Hepatocyte (in vitro differentiated cells): ENCODE measurements at regions not wholly inside any gene's neighbourhood (a gene's known extent, or its start where the extent isn't known, plus 50 kb on each side); places are given as distances from the start of the nearest gene placed in this dataset.

Source experiments
- DNase-seq: peaks from one replicate; pipeline ENCODE4 v3.0.0-alpha.2; 2016; ENCODE audit warnings: low spot score
- H2AFZ ChIP-seq: fragments of 200-600 bp; sonication (generic); 2 replicates; pipeline ENCODE4 v1.6.0; 2016; ENCODE audit warnings: antibody characterized with exemption, mild to moderate bottlenecking
- H3K27ac ChIP-seq: fragments of 200-600 bp; sonication (generic); 2 replicates; pipeline ENCODE4 v1.5.1; 2016; ENCODE audit warnings: mild to moderate bottlenecking
- H3K27me3 ChIP-seq: fragments of 200-600 bp; sonication (generic); 2 replicates; pipeline ENCODE4 v1.6.1; 2016
- H3K36me3 ChIP-seq: fragments of 200-600 bp; sonication (generic); replicated peaks from 2 replicates; pipeline ENCODE4 v1.5.1; 2016; ENCODE audit warnings: low read depth; ENCODE audit not compliant: insufficient read depth
- H3K4me1 ChIP-seq: fragments of 200-600 bp; sonication (generic); 2 replicates; pipeline ENCODE4 v1.5.1; 2016; ENCODE audit warnings: mild to moderate bottlenecking, moderate library complexity; ENCODE audit not compliant: insufficient read depth
- H3K4me2 ChIP-seq: fragments of 200-600 bp; sonication (generic); 2 replicates; pipeline ENCODE4 v1.6.0; 2016
- H3K4me3 ChIP-seq: fragments of 200-600 bp; sonication (generic); 2 replicates; pipeline ENCODE4 v1.5.1; 2016; ENCODE audit warnings: mild to moderate bottlenecking
- H3K79me2 ChIP-seq: fragments of 200-600 bp; sonication (generic); 2 replicates; pipeline ENCODE4 v1.6.0; 2017; ENCODE audit warnings: mild to moderate bottlenecking
- H3K9me2 ChIP-seq: fragments of 200-600 bp; sonication (generic); replicated peaks from 2 replicates; pipeline ENCODE4 v1.6.0; 2017; ENCODE audit warnings: mild to moderate bottlenecking; ENCODE audit not compliant: insufficient read depth
- H3K9me3 ChIP-seq: fragments of 200-600 bp; sonication (generic); 2 replicates; pipeline ENCODE4 v1.5.1; 2016; ENCODE audit warnings: low read depth, mild to moderate bottlenecking
- H4K20me1 ChIP-seq: fragments of 200-600 bp; sonication (generic); 2 replicates; pipeline ENCODE4 v1.6.0; 2016; ENCODE audit warnings: mild to moderate bottlenecking; ENCODE audit not compliant: insufficient read depth, poor library complexity, severe bottlenecking
- EZH2 ChIP-seq: fragments of 200-600 bp; sonication (generic); IDR thresholded peaks from 2 replicates; pipeline ENCODE4 v1.6.1; 2016; ENCODE audit warnings: antibody characterized with exemption, mild to moderate bottlenecking, borderline replicate concordance
- EZH2phosphoT487 ChIP-seq: fragments of 200-600 bp; sonication (generic); IDR thresholded peaks from one replicate; pipeline ENCODE4 v1.6.1; 2018; ENCODE audit warnings: antibody characterized with exemption, mild to moderate bottlenecking, low read depth, moderate library complexity; ENCODE audit not compliant: unreplicated experiment, severe bottlenecking
- WGBS: methylation state at CpG from one replicate; pipeline ENCODE4 v1.1.6; 2016; ENCODE audit warnings: low lambda C conversion rate; ENCODE audit errors: missing lambda C conversion rate; 5-methylcytosine and 5-hydroxymethylcytosine counted together
- TF ChIP-seq, protein P1 (sequence below): fragments of 200-600 bp; sonication (generic); IDR thresholded peaks from 2 replicates; pipeline ENCODE4 v1.5.1; 2016; ENCODE audit warnings: antibody characterized with exemption, mild to moderate bottlenecking; ENCODE audit not compliant: poor library complexity

DNA sequence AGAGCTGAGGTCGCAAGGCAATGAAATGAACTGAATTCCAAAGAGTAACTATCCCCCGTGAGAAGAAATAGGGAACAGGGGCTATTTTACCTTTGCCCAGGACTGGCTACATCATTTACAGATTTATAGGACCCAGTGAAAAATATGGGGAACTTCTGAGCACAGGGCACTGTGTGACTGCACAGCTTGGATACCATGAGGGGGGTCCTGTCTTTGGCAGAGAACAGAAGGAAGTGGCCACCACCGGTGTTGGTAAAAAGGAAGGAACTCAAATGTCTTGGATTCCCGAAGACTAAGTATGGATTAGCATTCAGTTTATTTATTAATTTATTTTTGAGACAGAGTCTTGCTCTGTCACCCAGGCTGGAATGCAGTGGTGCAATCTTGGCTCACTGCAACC lies 119.6 kb downstream of the B3GNT2 start:
- Histone ChIP-seq H3K36me3 (no peaks in the 10 kb centered on the region), H3K79me2 (no peaks in the 10 kb centered on the region), H3K4me3 (no peak overlapping the region), H2AFZ (no peak overlapping the region), H3K4me1 (no peaks in the 10 kb centered on the region), H3K9me3 (no peaks in the 10 kb centered on the region), H3K9me2 (no peaks in the 10 kb centered on the region), H3K27me3 (no peaks in the 10 kb centered on the region), H3K27ac (no peak overlapping the region), H3K4me2 (no peak overlapping the region), H4K20me1 (no peaks in the 10 kb centered on the region)
- 67% methylated on average over 4 of the region's 4 CpGs for WGBS
- TF ChIP-seq EZH2phosphoT487 (no peak), EZH2 (no peak)
- TF ChIP-seq, protein P1, sequence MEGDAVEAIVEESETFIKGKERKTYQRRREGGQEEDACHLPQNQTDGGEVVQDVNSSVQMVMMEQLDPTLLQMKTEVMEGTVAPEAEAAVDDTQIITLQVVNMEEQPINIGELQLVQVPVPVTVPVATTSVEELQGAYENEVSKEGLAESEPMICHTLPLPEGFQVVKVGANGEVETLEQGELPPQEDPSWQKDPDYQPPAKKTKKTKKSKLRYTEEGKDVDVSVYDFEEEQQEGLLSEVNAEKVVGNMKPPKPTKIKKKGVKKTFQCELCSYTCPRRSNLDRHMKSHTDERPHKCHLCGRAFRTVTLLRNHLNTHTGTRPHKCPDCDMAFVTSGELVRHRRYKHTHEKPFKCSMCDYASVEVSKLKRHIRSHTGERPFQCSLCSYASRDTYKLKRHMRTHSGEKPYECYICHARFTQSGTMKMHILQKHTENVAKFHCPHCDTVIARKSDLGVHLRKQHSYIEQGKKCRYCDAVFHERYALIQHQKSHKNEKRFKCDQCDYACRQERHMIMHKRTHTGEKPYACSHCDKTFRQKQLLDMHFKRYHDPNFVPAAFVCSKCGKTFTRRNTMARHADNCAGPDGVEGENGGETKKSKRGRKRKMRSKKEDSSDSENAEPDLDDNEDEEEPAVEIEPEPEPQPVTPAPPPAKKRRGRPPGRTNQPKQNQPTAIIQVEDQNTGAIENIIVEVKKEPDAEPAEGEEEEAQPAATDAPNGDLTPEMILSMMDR = no peak
- no peak for DNase-seq

DNA sequence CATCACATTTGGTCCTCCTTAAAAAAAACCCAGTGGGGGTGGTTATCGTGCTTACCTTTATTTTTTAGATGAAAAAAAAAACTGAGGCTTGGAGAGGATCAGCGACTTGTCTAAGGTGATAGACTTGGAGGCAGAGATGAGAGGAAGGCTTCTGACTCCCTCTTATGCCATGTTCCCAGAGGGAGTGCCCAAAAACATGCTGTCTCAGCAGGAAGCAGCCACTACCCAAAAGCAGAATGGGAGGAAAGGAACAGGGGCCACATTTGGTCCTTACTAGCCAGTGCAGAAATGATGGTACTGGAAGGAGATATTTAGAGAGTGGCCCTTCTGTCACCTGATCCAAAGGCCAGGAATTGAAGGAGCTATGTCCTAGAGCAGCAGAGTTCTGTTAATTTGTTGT lies 118.4 kb downstream of the B3GNT2 start:
- H3K9me3 ChIP-seq = no peaks in the 10 kb centered on the region
- no peak overlapping the region for H3K4me3 ChIP-seq
- no peak overlapping the region for H3K4me2 ChIP-seq
- no peak overlapping the region for H3K27ac ChIP-seq
- H3K9me2 ChIP-seq = no peaks in the 10 kb centered on the region
- no peaks in the 10 kb centered on the region for H4K20me1 ChIP-seq
- H3K4me1 ChIP-seq = no peaks in the 10 kb centered on the region
- no peaks in the 10 kb centered on the region for H3K27me3 ChIP-seq
- H2AFZ ChIP-seq = no peak overlapping the region
- no peaks in the 10 kb centered on the region for H3K79me2 ChIP-seq
- no peaks in the 10 kb centered on the region for H3K36me3 ChIP-seq
- TF ChIP-seq EZH2 (no peak), EZH2phosphoT487 (no peak)
- TF ChIP-seq, protein P1 = no peak
- 94% methylated on average over 2 of the region's 2 CpGs for WGBS
- no peak for DNase-seq

DNA sequence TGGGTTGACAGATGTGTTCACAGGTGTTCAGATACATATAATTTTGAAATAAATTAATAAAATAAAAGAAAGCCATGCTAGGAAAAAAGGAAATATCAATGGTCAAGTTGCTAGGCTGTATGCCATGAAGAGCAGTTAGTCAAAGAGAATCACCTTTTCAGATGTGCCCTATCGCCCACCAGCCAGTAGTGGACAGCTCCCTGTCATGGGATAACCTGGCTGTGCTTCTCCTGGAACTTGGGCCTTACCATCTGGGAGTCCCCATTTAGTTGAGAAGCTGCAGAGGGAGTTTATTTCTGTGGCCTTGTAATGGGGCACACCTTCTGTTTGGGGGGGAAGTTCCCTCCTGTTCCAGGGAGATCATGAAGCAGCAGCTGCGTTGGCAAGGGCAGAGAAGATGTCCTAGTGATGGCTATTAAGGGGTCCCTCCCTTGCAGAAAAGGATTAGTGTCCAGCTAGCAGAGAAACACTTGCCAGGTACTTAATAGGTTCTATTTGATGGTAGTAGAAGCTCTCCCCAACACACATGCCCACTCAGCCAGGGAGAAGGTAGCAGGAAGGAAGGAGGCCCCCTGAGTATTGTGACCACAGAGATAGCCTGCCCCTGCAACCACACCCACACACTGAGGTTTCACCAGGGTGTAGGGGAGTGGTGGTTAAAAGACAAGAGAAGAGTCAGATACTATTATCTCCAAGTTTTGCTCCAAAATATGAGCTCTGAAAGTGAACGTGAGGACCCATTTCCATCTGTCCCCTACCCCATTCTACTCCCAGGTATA lies 117.7 kb downstream of the B3GNT2 start:
- H3K4me3 ChIP-seq = no peak overlapping the region
- no peaks in the 10 kb centered on the region for H3K36me3 ChIP-seq
- no peaks in the 10 kb centered on the region for H4K20me1 ChIP-seq
- no peaks in the 10 kb centered on the region for H3K9me3 ChIP-seq
- TF ChIP-seq, protein P1 = no peak
- TF ChIP-seq EZH2 (no peak), EZH2phosphoT487 (no peak)
- no peaks in the 10 kb centered on the region for H3K27me3 ChIP-seq
- no peaks in the 10 kb centered on the region for H3K4me1 ChIP-seq
- H3K4me2 ChIP-seq = no peak overlapping the region
- no peak for DNase-seq
- 93% methylated on average over 3 of the region's 3 CpGs for WGBS
- H3K79me2 ChIP-seq = no peaks in the 10 kb centered on the region
- no peaks in the 10 kb centered on the region for H3K9me2 ChIP-seq
- H2AFZ ChIP-seq = no peak overlapping the region
- no peak overlapping the region for H3K27ac ChIP-seq
